HepG2 (cell line): ENCODE measurements at regions not wholly inside any gene's neighbourhood (a gene's known extent, or its start where the extent isn't known, plus 50 kb on each side); places are given as distances from the start of the nearest gene placed in this dataset.

Experiments
- ATAC-seq: fragments of 200-7000 bp; cut with Tn5 transposase; 3 replicates; pipeline ENCODE4 v1.9.1; 2020; ENCODE audit warnings: mild to moderate bottlenecking, moderate library complexity
- BruUV-seq: library from RNA; stranded (reverse); fragments of 400-500 nt; replicated peaks from 2 replicates; lab custom pipeline; 2021; lab: Mats Ljungman, UMichigan
- CTCF ChIA-PET: fragments of 300-600 bp; formaldehyde crosslinking; extraction: SDS; loops from one replicate; lab custom pipeline; 2021; ENCODE audit warnings: low total read pairs, inconsistent platforms, low intra/inter-chr PET ratio; lab: Yijun Ruan, JAX
- POLR2A ChIA-PET: fragments of 350-600 bp; sonication (Branson Sonifier 250); formaldehyde crosslinking; loops from one replicate; lab custom pipeline; 2020; ENCODE audit warnings: antibody characterized with exemption, inconsistent platforms; lab: Yijun Ruan, JAX
- DNase-seq: peaks from one replicate; pipeline ENCODE4 v3.0.0-alpha.2; 2015; ENCODE audit warnings: low spot score
- FAIRE-seq: peaks from 3 replicates; lab custom pipeline; 2011; peaks lifted over from hg19 to GRCh38; lab: Jason Lieb, UNC
- H2AFZ ChIP-seq: one replicate; pipeline ENCODE4 v1.6.1; 2011; ENCODE audit warnings: low read length, inconsistent platforms
- H3K27ac ChIP-seq: fragments of 300-600 bp; 3 replicates; pipeline ENCODE4 v1.8.0; 2011; ENCODE audit warnings: mixed run types, mild to moderate bottlenecking, mixed read lengths, low read length, inconsistent platforms; ENCODE audit not compliant: insufficient read depth; ENCODE audit errors: extremely low read length
- H3K27me3 ChIP-seq, 2 experiments: fragments of 200-600 bp in 1 of 2; 2 replicates in 1 of 2; 3 replicates in 1 of 2; pipeline versions ENCODE4 v1.6.0 to v1.8.0; 2011; ENCODE audit warnings: low read length in 2 of 2, mild to moderate bottlenecking in 2 of 2, moderate library complexity in 2 of 2, inconsistent platforms in 1 of 2; ENCODE audit not compliant: insufficient read depth in 2 of 2, control insufficient read depth in 1 of 2
- H3K36me3 ChIP-seq, 2 experiments: fragments of 200-600 bp in 1 of 2; replicated peaks in 1 of 2; 2 replicates in 1 of 2; 3 replicates in 1 of 2; pipeline versions ENCODE4 v1.5.1 to v1.8.0; 2011; ENCODE audit warnings: low read length in 2 of 2, inconsistent platforms in 1 of 2; ENCODE audit not compliant: insufficient read depth in 2 of 2, control insufficient read depth in 1 of 2
- H3K4me1 ChIP-seq: 2 replicates; pipeline ENCODE4 v1.5.1; 2012; ENCODE audit warnings: low read length, inconsistent platforms; ENCODE audit not compliant: insufficient read depth
- H3K4me2 ChIP-seq: 2 replicates; pipeline ENCODE4 v1.6.0; 2011; ENCODE audit warnings: low read depth, low read length, inconsistent platforms
- H3K4me3 ChIP-seq, 3 experiments: fragments of 200-600 bp in 1 of 3; sonication (generic), shearing (Covaris generic) in 1 of 3; replicated peaks in 1 of 3; 2 replicates each; pipeline ENCODE4 v1.5.1; 2011 to 2016; ENCODE audit warnings: low read length in 3 of 3, inconsistent platforms in 2 of 3, low read depth in 2 of 3, mild to moderate bottlenecking in 2 of 3, control low read depth in 1 of 3, mixed read lengths in 1 of 3; ENCODE audit not compliant: insufficient read depth in 1 of 3
- H3K79me2 ChIP-seq: one replicate; pipeline ENCODE4 v1.6.1; 2011; ENCODE audit warnings: low read length, inconsistent platforms; ENCODE audit not compliant: insufficient read depth
- H3K9ac ChIP-seq: 2 replicates; pipeline ENCODE4 v1.6.0; 2011; ENCODE audit warnings: mild to moderate bottlenecking, low read depth, low read length, inconsistent platforms; ENCODE audit not compliant: insufficient read depth
- H3K9me3 ChIP-seq: 2 replicates; pipeline ENCODE4 v1.5.1; 2012; ENCODE audit warnings: mild to moderate bottlenecking, low read length
- H4K20me1 ChIP-seq: 2 replicates; pipeline ENCODE4 v1.6.0; 2011; ENCODE audit warnings: inconsistent platforms, mild to moderate bottlenecking, low read length, moderate library complexity; ENCODE audit not compliant: insufficient read depth
- JDP2 ChIP-seq: sonication (generic); formaldehyde crosslinking; IDR thresholded peaks from 2 replicates; pipeline ENCODE4 v1.8.1; 2022; ENCODE audit warnings: missing genetic modification reagents, borderline replicate concordance
- MAZ ChIP-seq, 2 experiments: sonication (generic) in 1 of 2; formaldehyde crosslinking in 1 of 2; IDR thresholded peaks; 2 replicates each; pipeline versions ENCODE4 v1.5.0 to v1.6.1; 2012 to 2020; ENCODE audit warnings: low read depth in 2 of 2, mild to moderate bottlenecking in 2 of 2, borderline replicate concordance in 1 of 2, improper control_type of control experiment in 1 of 2, low read length in 1 of 2, missing genetic modification reagents in 1 of 2, moderate library complexity in 1 of 2
- POGZ ChIP-seq: sonication (generic); formaldehyde crosslinking; IDR thresholded peaks from 2 replicates; pipeline ENCODE4 v1.4.0; 2020; ENCODE audit warnings: mild to moderate bottlenecking, missing genetic modification reagents
- REL ChIP-seq: sonication (generic); formaldehyde crosslinking; conservative IDR thresholded peaks from 2 replicates; pipeline ENCODE4 v1.8.0; 2022; ENCODE audit warnings: mild to moderate bottlenecking, missing genetic modification reagents, moderate library complexity
- SCMH1 ChIP-seq: sonication (generic); formaldehyde crosslinking; IDR thresholded peaks from 2 replicates; pipeline ENCODE4 v1.9.0; 2021; ENCODE audit warnings: missing genetic modification reagents, mild to moderate bottlenecking, borderline replicate concordance
- ZEB1 ChIP-seq: IDR thresholded peaks from 2 replicates; pipeline ENCODE4 v1.6.1; 2012; ENCODE audit warnings: mild to moderate bottlenecking, low read depth, inconsistent platforms; ENCODE audit not compliant: insufficient replicate concordance
- ZNF703 ChIP-seq: sonication (generic); formaldehyde crosslinking; IDR thresholded peaks from 2 replicates; pipeline ENCODE4 v1.5.1; 2020; ENCODE audit warnings: missing genetic modification reagents, mild to moderate bottlenecking, moderate library complexity, borderline replicate concordance
- WGBS: methylation state at CpG from one replicate; pipeline ENCODE4 v1.1.6; 2017; ENCODE audit warnings: low lambda C conversion rate; 5-methylcytosine and 5-hydroxymethylcytosine counted together
- in situ Hi-C: cut with HindIII; loops from 2 replicates; pipeline ENCODE4 v1.10.0; 2017; ENCODE audit warnings: low pct_unique_long_range_greater_than_20kb; ENCODE audit not compliant: extremely low pct_ligation_motif_present
- intact Hi-C: fragments of 100-400 bp; cut with micrococcal nuclease; formaldehyde crosslinking; loops from one replicate; pipeline ENCODE4 v1.10.0; 2022; ENCODE audit not compliant: unreplicated experiment

GRCh38 chr4:138092060-138092459 is 150.1 kb downstream of the SLC7A11 start:
- Histone ChIP-seq H3K27ac (no peak overlapping the region), H4K20me1 (no peaks in the 10 kb centered on the region), H3K4me3 (no peak overlapping the region), H2AFZ (no peak overlapping the region), H3K4me2 (no peak overlapping the region), H3K4me1 (peaks cover 44% of the 10 kb centered on the region), H3K79me2 (no peaks in the 10 kb centered on the region), H3K36me3 (no peaks in the 10 kb centered on the region), H3K27me3 (no peaks in the 10 kb centered on the region), H3K9ac (no peak overlapping the region), H3K9me3 (no peaks in the 10 kb centered on the region)
- intact Hi-C loops, result no loop called here
- ChIA-PET POLR2A (no interaction called here), CTCF (no interaction called here)
- TF ChIP-seq ZNF703 (CRISPR knock-in tag), result no peak
- no peak for TF ChIP-seq JDP2 (CRISPR knock-in tag)
- TF ChIP-seq ZEB1, result peak; percentile 14
- TF ChIP-seq POGZ, result 0 out of 2 replicates have a peak, but pooled peaks have one; percentile 9
- TF ChIP-seq MAZ (IDR thresholded peaks at IDR 0.05; ENCODE audit: borderline replicate concordance, low read depth, low read length), result no peak
- no peak for TF ChIP-seq MAZ (CRISPR knock-in tag; IDR thresholded peaks at IDR 0.05; ENCODE audit: low read depth)
- no peak for TF ChIP-seq REL (CRISPR knock-in tag)
- TF ChIP-seq SCMH1 (CRISPR knock-in tag), result no peak
- ATAC-seq, result no peak
- 85% methylated on average over 6 of the region's 6 CpGs for WGBS
- BruUV-seq, result no TSS peak
- no peak for DNase-seq
- in situ Hi-C loops, result no loop called here
- no peak for FAIRE-seq
